PC-9 (cell line): ENCODE measurements at regions not wholly inside any gene's neighbourhood (a gene's known extent, or its start where the extent isn't known, plus 50 kb on each side); places are given as distances from the start of the nearest gene placed in this dataset.

ENCODE experiments used
- BruUV-seq: library from RNA; stranded (reverse); fragments of 400-500 nt; replicated peaks from 2 replicates; lab custom pipeline; 2021; lab: Mats Ljungman, UMichigan
- CTCF ChIA-PET: fragments of 300-600 bp; sonication (Branson Sonifier 250); formaldehyde crosslinking; loops from one replicate; lab custom pipeline; 2022; ENCODE audit warnings: antibody characterized with exemption; lab: Charles Lee
- POLR2A ChIA-PET: fragments of 300-600 bp; sonication (Branson Sonifier 250); formaldehyde crosslinking; loops from one replicate; lab custom pipeline; 2022; ENCODE audit warnings: antibody characterized with exemption; ENCODE audit not compliant: unreplicated experiment; lab: Charles Lee
- DNase-seq, 2 experiments: peaks; one replicate each; pipeline versions ENCODE4 v3.0.0 to v3.0.0-alpha.2; 2015 to 2022; ENCODE audit warnings: mixed read lengths in 1 of 2
- H2AFZ ChIP-seq: fragments of 200-600 bp; sonication (generic); 2 replicates; pipeline ENCODE4 v1.8.1; 2017; ENCODE audit warnings: antibody characterized with exemption
- H3F3A ChIP-seq: fragments of 200-600 bp; sonication (generic); 2 replicates; pipeline ENCODE4 v1.8.1; 2017; ENCODE audit warnings: antibody characterized with exemption, mild to moderate bottlenecking, low read depth; ENCODE audit not compliant: insufficient read depth
- H3K27ac ChIP-seq: fragments of 200-600 bp; sonication (generic); 2 replicates; pipeline ENCODE4 v1.6.1; 2016; ENCODE audit warnings: mixed run types
- H3K27me3 ChIP-seq: fragments of 200-600 bp; sonication (generic); 2 replicates; pipeline ENCODE4 v1.6.1; 2016; ENCODE audit warnings: low read depth, mixed run types; ENCODE audit not compliant: insufficient read depth
- H3K36me3 ChIP-seq: fragments of 200-600 bp; sonication (generic); 2 replicates; pipeline ENCODE4 v1.6.1; 2016; ENCODE audit warnings: low read depth, mixed run types
- H3K4me1 ChIP-seq: fragments of 200-600 bp; sonication (generic); replicated peaks from 2 replicates; pipeline ENCODE4 v1.6.1; 2016; ENCODE audit warnings: mixed run types; ENCODE audit not compliant: insufficient read depth
- H3K4me2 ChIP-seq: fragments of 200-600 bp; sonication (generic); 2 replicates; pipeline ENCODE4 v1.6.1; 2017; ENCODE audit warnings: mixed run types
- H3K4me3 ChIP-seq: fragments of 200-600 bp; sonication (generic); 2 replicates; pipeline ENCODE4 v1.6.1; 2016; ENCODE audit warnings: mixed run types
- H3K79me2 ChIP-seq: fragments of 200-600 bp; sonication (generic); 2 replicates; pipeline ENCODE4 v1.6.1; 2017; ENCODE audit warnings: low read depth, mixed run types
- H3K9me2 ChIP-seq: fragments of 200-600 bp; sonication (generic); 2 replicates; pipeline ENCODE4 v1.8.1; 2017; ENCODE audit warnings: mild to moderate bottlenecking; ENCODE audit not compliant: insufficient read depth
- H3K9me3 ChIP-seq: fragments of 200-600 bp; sonication (generic); 2 replicates; pipeline ENCODE4 v1.8.1; 2016; ENCODE audit warnings: low read depth; ENCODE audit not compliant: insufficient read depth
- H4K20me1 ChIP-seq: fragments of 200-600 bp; sonication (generic); 2 replicates; pipeline ENCODE4 v1.8.1; 2017; ENCODE audit not compliant: insufficient read depth
- EZH2 ChIP-seq: fragments of 200-600 bp; sonication (generic); IDR thresholded peaks from 2 replicates; pipeline ENCODE4 v1.8.0; 2017; ENCODE audit warnings: antibody characterized with exemption, low read depth
- intact Hi-C: fragments of 100-400 bp; cut with micrococcal nuclease; formaldehyde crosslinking; loops from one replicate; pipeline ENCODE4 v1.10.0; 2022; ENCODE audit not compliant: unreplicated experiment
- TF ChIP-seq, protein P1 (sequence below): fragments of 200-600 bp; sonication (generic); conservative IDR thresholded peaks from 2 replicates; pipeline ENCODE4 v1.6.1; 2017; ENCODE audit warnings: mixed run types, antibody characterized with exemption, mild to moderate bottlenecking, moderate library complexity

DNA sequence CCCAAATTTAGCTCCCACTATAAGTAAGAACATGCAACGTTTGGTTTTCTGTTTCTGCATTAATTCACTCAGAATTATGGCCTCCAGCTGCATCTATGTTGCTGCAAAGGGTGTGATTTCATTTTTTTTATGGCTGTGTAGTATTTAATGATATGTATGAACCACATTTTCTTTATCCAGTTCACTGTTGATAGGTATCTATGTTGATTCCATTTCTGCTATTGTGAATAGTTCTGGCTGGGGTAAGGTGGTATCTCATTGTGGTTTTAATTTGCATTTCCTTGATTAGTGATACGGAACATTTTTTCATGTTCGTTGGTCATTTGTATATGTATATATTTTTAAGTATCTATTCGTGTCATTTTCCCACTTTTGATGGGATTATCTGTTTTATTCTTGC lies 674.3 kb downstream of the NUP35 start:
- no peaks in the 10 kb centered on the region for H3K36me3 ChIP-seq
- H3K27ac ChIP-seq, result no peak overlapping the region
- BruUV-seq, result no TSS peak
- H3K9me3 ChIP-seq, result peaks cover 4% of the 10 kb centered on the region; the same call in 1 of the 2 replicates
- CTCF ChIA-PET, result no interaction called here
- H3K9me2 ChIP-seq, result 0 out of 2 replicates have a peak, but pooled peaks cover 4% of the 10 kb centered on the region
- no peaks in the 10 kb centered on the region for H3K4me1 ChIP-seq
- H3K4me2 ChIP-seq, result no peak overlapping the region
- H2AFZ ChIP-seq, result no peak overlapping the region
- no peaks in the 10 kb centered on the region for H3K79me2 ChIP-seq
- H3K4me3 ChIP-seq, result no peak overlapping the region
- no peaks in the 10 kb centered on the region for H3F3A ChIP-seq
- POLR2A ChIA-PET, result no interaction called here
- intact Hi-C loops, result no loop called here
- no peak for DNase-seq
- TF ChIP-seq, protein P1, sequence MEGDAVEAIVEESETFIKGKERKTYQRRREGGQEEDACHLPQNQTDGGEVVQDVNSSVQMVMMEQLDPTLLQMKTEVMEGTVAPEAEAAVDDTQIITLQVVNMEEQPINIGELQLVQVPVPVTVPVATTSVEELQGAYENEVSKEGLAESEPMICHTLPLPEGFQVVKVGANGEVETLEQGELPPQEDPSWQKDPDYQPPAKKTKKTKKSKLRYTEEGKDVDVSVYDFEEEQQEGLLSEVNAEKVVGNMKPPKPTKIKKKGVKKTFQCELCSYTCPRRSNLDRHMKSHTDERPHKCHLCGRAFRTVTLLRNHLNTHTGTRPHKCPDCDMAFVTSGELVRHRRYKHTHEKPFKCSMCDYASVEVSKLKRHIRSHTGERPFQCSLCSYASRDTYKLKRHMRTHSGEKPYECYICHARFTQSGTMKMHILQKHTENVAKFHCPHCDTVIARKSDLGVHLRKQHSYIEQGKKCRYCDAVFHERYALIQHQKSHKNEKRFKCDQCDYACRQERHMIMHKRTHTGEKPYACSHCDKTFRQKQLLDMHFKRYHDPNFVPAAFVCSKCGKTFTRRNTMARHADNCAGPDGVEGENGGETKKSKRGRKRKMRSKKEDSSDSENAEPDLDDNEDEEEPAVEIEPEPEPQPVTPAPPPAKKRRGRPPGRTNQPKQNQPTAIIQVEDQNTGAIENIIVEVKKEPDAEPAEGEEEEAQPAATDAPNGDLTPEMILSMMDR, result no peak
- TF ChIP-seq EZH2, result no peak
- no peaks in the 10 kb centered on the region for H3K27me3 ChIP-seq
- H4K20me1 ChIP-seq, result no peaks in the 10 kb centered on the region

DNA sequence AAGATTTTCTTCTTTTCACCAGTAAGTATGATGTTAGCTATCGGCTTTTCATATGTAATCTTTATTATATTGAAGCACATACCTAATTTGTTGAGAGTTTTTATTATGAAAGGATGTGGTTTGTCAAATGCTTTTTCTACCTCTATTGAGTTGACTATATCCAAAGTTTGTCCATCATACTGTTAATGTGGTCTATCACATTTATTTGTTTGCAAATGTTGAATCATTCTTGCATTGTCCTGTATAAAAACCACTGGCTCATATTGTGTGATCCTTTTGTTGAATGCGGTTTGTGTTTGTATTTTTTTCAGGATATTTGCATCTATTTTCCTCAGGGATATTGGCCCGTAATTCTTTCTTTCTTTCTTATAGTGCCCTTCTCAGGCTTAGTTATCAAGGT lies 675.5 kb downstream of the NUP35 start:
- peaks cover 4% of the 10 kb centered on the region; the same call in 1 of the 2 replicates for H3K9me3 ChIP-seq
- H3K4me1 ChIP-seq, result no peaks in the 10 kb centered on the region
- no peak for DNase-seq
- no peak overlapping the region for H3K27ac ChIP-seq
- H3K36me3 ChIP-seq, result no peaks in the 10 kb centered on the region
- intact Hi-C loops, result no loop called here
- H3K4me2 ChIP-seq, result no peak overlapping the region
- H3K27me3 ChIP-seq, result no peaks in the 10 kb centered on the region
- CTCF ChIA-PET, result no interaction called here
- H3K79me2 ChIP-seq, result no peaks in the 10 kb centered on the region
- no peaks in the 10 kb centered on the region for H4K20me1 ChIP-seq
- H3K4me3 ChIP-seq, result no peak overlapping the region
- 0 out of 2 replicates have a peak, but pooled peaks cover 4% of the 10 kb centered on the region for H3K9me2 ChIP-seq
- POLR2A ChIA-PET, result no interaction called here
- TF ChIP-seq EZH2, result no peak
- TF ChIP-seq, protein P1, result no peak
- H2AFZ ChIP-seq, result no peak overlapping the region
- H3F3A ChIP-seq, result no peaks in the 10 kb centered on the region
- no TSS peak for BruUV-seq

DNA sequence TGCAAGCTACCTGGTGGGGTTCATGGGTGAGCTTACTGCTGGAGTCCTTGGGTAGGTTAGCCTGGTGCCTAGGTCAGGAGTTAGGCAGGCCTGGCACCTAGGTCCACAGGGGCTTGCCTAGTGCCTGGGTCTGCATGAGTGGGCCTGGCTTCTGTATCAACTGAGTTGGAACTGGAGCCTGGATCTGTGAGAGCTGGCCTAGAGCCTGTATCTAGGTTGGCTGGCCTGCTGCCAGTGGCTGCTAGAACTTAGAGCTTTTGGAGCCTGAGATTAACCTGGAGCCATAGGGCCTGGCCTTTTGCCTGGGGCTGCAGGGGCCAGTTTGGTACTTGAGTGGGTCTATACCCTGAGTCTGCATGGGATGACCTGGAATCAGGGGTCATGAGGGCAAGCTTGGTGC lies 679.4 kb downstream of the NUP35 start:
- H3F3A ChIP-seq, result no peaks in the 10 kb centered on the region
- H3K36me3 ChIP-seq, result no peaks in the 10 kb centered on the region
- ChIA-PET CTCF (interaction anchor here (0.6 kb wide), 1 partner anchor 1335 kb away, joined by 4 read pairs; no protein-coding TSS in a partner anchor), POLR2A (no interaction called here)
- intact Hi-C loops, result no loop called here
- no peak for TF ChIP-seq EZH2
- TF ChIP-seq, protein P1, result no peak
- no peaks in the 10 kb centered on the region for H3K79me2 ChIP-seq
- H4K20me1 ChIP-seq, result no peaks in the 10 kb centered on the region
- no peak for DNase-seq
- no TSS peak for BruUV-seq
- no peak overlapping the region for H3K4me3 ChIP-seq
- H3K9me2 ChIP-seq, result 0 out of 2 replicates have a peak, but pooled peaks cover 4% of the 10 kb centered on the region
- no peak overlapping the region for H2AFZ ChIP-seq
- H3K27me3 ChIP-seq, result no peaks in the 10 kb centered on the region
- no peak overlapping the region for H3K27ac ChIP-seq
- peaks cover under 1% of the 10 kb centered on the region; the same call in 1 of the 2 replicates for H3K9me3 ChIP-seq
- no peaks in the 10 kb centered on the region for H3K4me1 ChIP-seq
- no peak overlapping the region for H3K4me2 ChIP-seq
